ENCODE measurements at regions not wholly inside any gene's neighbourhood (a gene's known extent, or its start where the extent isn't known, plus 50 kb on each side); places are given as distances from the start of the nearest gene placed in this dataset.

GRCh38 chr10:28250782-28251181, 52.1 kb downstream of the MPP7 start:
- no peak for DNase-seq (ENCODE audit: low spot score)
- intact Hi-C loops (cut with DNase I), result loop anchor here (1.0 kb wide), 1 partner anchor 132 kb away; no protein-coding TSS in a partner anchor

GRCh38 chr10:28250358-28250757, 52.5 kb downstream of the MPP7 start:
- intact Hi-C loops (cut with DNase I), result loop anchor here (1.0 kb wide), 1 partner anchor 132 kb away; no protein-coding TSS in a partner anchor
- no peak for DNase-seq (ENCODE audit: low spot score)

- intact Hi-C loops (cut with DNase I), result loop anchor here (10.0 kb wide), 2 partner anchors 695 to 795 kb away; no protein-coding TSS in a partner anchor
Observed at GRCh38 chr10:28249512-28249911, 53.4 kb downstream of the MPP7 start.

GRCh38 chr10:28248092-28248491, 54.8 kb downstream of the MPP7 start:
- intact Hi-C loops (cut with DNase I), result loop anchor here (10.0 kb wide), 2 partner anchors 693 to 793 kb away; no protein-coding TSS in a partner anchor
- DNase-seq (ENCODE audit: low spot score), result peak; percentile 76

More at GRCh38 chr10:28249512-28249911, 53.4 kb downstream of the MPP7 start:
- no peak for DNase-seq (ENCODE audit: low spot score)

- no peak for DNase-seq (ENCODE audit: low spot score)
- intact Hi-C loops (cut with DNase I), result loop anchor here (10.0 kb wide), 2 partner anchors 691 to 791 kb away; no protein-coding TSS in a partner anchor
Observed at GRCh38 chr10:28246023-28246422, 56.8 kb downstream of the MPP7 start.

GRCh38 chr10:28243923-28244322, 58.9 kb downstream of the MPP7 start:
- no peak for DNase-seq (ENCODE audit: low spot score)
- intact Hi-C loops (cut with DNase I), result loop anchor here (5.0 to 10.0 kb wide), 3 partner anchors 502 to 789 kb away; no protein-coding TSS in a partner anchor

- intact Hi-C loops (cut with DNase I), result loop anchor here (5.0 to 10.0 kb wide), 3 partner anchors 500 to 788 kb away; no protein-coding TSS in a partner anchor
- DNase-seq (ENCODE audit: low spot score), result no peak
Observed at GRCh38 chr10:28242555-28243204, 60.2 kb downstream of the MPP7 start.

GRCh38 chr10:28241741-28242399, 61.0 kb downstream of the MPP7 start:
- no peak for DNase-seq (ENCODE audit: low spot score)
- intact Hi-C loops (cut with DNase I), result loop anchor here (5.0 to 10.0 kb wide), 3 partner anchors 500 to 787 kb away; no protein-coding TSS in a partner anchor

- no peak for DNase-seq (ENCODE audit: low spot score)
- intact Hi-C loops (cut with DNase I), result loop anchor here (5.0 to 10.0 kb wide), 3 partner anchors 498 to 786 kb away; no protein-coding TSS in a partner anchor
Observed at GRCh38 chr10:28240400-28240799, 62.5 kb downstream of the MPP7 start.

- intact Hi-C loops (cut with DNase I), result no loop called here
- no peak for DNase-seq (ENCODE audit: low spot score)
Observed at GRCh38 chr10:28236591-28236990, 66.3 kb downstream of the MPP7 start.

- no peak for DNase-seq (ENCODE audit: low spot score)
- intact Hi-C loops (cut with DNase I), result no loop called here
Observed at GRCh38 chr10:28220811-28221210, 82.1 kb downstream of the MPP7 start.

GRCh38 chr10:28219251-28219650, 83.6 kb downstream of the MPP7 start:
- no peak for DNase-seq (ENCODE audit: low spot score)
- intact Hi-C loops (cut with DNase I), result no loop called here

- DNase-seq (ENCODE audit: low spot score), result no peak
Observed at GRCh38 chr10:28217848-28218247, 85.0 kb downstream of the MPP7 start.

GRCh38 chr10:28215930-28216329, 86.9 kb downstream of the MPP7 start:
- intact Hi-C loops (cut with DNase I), result no loop called here
- no peak for DNase-seq (ENCODE audit: low spot score)

More at GRCh38 chr10:28217848-28218247, 85.0 kb downstream of the MPP7 start:
- intact Hi-C loops (cut with DNase I), result no loop called here

GRCh38 chr10:28214219-28214618, 88.6 kb downstream of the MPP7 start:
- DNase-seq (ENCODE audit: low spot score), result no peak
- intact Hi-C loops (cut with DNase I), result no loop called here

GRCh38 chr10:28211759-28212158, 91.1 kb downstream of the MPP7 start:
- DNase-seq (ENCODE audit: low spot score), result no peak
- intact Hi-C loops (cut with DNase I), result no loop called here

GRCh38 chr10:28207799-28208198, 95.1 kb downstream of the MPP7 start:
- intact Hi-C loops (cut with DNase I), result no loop called here
- no peak for DNase-seq (ENCODE audit: low spot score)

GRCh38 chr10:28202941-28203352, 99.9 kb downstream of the MPP7 start:
- no peak for DNase-seq (ENCODE audit: low spot score)
- intact Hi-C loops (cut with DNase I), result no loop called here

GRCh38 chr10:28201410-28202400, 101.2 kb downstream of the MPP7 start:
- no peak for DNase-seq (ENCODE audit: low spot score)
- intact Hi-C loops (cut with DNase I), result no loop called here

Measured in cardiac septum (tissue), 1 donor.